ENCODE measurements at regions not wholly inside any gene's neighbourhood (a gene's known extent, or its start where the extent isn't known, plus 50 kb on each side); places are given as distances from the start of the nearest gene placed in this dataset.

- no peak for TF ChIP-seq EGR1 (IDR thresholded peaks at IDR 0.05)
- no peak for TF ChIP-seq NFIC (IDR thresholded peaks at IDR 0.05)
- no peak for TF ChIP-seq RAD21 (IDR thresholded peaks at IDR 0.05; ENCODE audit: low read depth)
- no peak for TF ChIP-seq CREB1 (IDR thresholded peaks at IDR 0.05; ENCODE audit: low read depth)
- no peak for TF ChIP-seq TEAD4 (IDR thresholded peaks at IDR 0.05)
- TF ChIP-seq MAX (IDR thresholded peaks at IDR 0.05), result no peak
- no peak for TF ChIP-seq EP300 (IDR thresholded peaks at IDR 0.05; ENCODE audit: borderline replicate concordance)
- no peak for TF ChIP-seq CEBPB (IDR thresholded peaks at IDR 0.05)
- TF ChIP-seq FOXM1 (IDR thresholded peaks at IDR 0.05; ENCODE audit: borderline replicate concordance, low read depth), result no peak
- TF ChIP-seq, protein P1, sequence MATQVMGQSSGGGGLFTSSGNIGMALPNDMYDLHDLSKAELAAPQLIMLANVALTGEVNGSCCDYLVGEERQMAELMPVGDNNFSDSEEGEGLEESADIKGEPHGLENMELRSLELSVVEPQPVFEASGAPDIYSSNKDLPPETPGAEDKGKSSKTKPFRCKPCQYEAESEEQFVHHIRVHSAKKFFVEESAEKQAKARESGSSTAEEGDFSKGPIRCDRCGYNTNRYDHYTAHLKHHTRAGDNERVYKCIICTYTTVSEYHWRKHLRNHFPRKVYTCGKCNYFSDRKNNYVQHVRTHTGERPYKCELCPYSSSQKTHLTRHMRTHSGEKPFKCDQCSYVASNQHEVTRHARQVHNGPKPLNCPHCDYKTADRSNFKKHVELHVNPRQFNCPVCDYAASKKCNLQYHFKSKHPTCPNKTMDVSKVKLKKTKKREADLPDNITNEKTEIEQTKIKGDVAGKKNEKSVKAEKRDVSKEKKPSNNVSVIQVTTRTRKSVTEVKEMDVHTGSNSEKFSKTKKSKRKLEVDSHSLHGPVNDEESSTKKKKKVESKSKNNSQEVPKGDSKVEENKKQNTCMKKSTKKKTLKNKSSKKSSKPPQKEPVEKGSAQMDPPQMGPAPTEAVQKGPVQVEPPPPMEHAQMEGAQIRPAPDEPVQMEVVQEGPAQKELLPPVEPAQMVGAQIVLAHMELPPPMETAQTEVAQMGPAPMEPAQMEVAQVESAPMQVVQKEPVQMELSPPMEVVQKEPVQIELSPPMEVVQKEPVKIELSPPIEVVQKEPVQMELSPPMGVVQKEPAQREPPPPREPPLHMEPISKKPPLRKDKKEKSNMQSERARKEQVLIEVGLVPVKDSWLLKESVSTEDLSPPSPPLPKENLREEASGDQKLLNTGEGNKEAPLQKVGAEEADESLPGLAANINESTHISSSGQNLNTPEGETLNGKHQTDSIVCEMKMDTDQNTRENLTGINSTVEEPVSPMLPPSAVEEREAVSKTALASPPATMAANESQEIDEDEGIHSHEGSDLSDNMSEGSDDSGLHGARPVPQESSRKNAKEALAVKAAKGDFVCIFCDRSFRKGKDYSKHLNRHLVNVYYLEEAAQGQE (IDR thresholded peaks at IDR 0.05; ENCODE audit: low read depth), result no peak
- TF ChIP-seq TAF1 (IDR thresholded peaks at IDR 0.05; ENCODE audit: low read depth), result no peak
- TF ChIP-seq YY1 (IDR thresholded peaks at IDR 0.05; ENCODE audit: low read depth), result no peak
These were observed 158.2 kb upstream of the LRIG1 start for GRCh38 chr3:66659056-66659455.

All from Ishikawa (cell line).